Astrocyte of the cerebellum (primary cell): ENCODE measurements at regions not wholly inside any gene's neighbourhood (a gene's known extent, or its start where the extent isn't known, plus 50 kb on each side); places are given as distances from the start of the nearest gene placed in this dataset.

ENCODE experiments used
- DNase-seq: peaks from one replicate; pipeline ENCODE4 v3.0.0-alpha.2; 2011; ENCODE audit warnings: low read depth
- H3K4me3 ChIP-seq: 2 replicates; pipeline ENCODE4 v1.5.1; 2011; ENCODE audit warnings: mild to moderate bottlenecking, low read depth, low read length, moderate library complexity
- CTCF ChIP-seq: IDR thresholded peaks from 2 replicates; pipeline ENCODE4 v1.5.1; 2012; ENCODE audit warnings: low read length, low read depth, moderate library complexity, mild to moderate bottlenecking; ENCODE audit errors: missing control alignments
- in situ Hi-C: cut with HindIII; loops from 2 replicates; pipeline ENCODE4 v1.10.0; 2017; ENCODE audit warnings: low sequenced_read_pairs

GRCh38 chr11:112589155-112589554 lies 328.5 kb upstream of the PLET1 start:
- in situ Hi-C loops, result no loop called here

GRCh38 chr11:112590764-112591163 lies 330.1 kb upstream of the PLET1 start:
- no peak for DNase-seq
- in situ Hi-C loops, result loop anchor here (5.0 kb wide), 1 partner anchor 193 kb away; no protein-coding TSS in a partner anchor
- H3K4me3 ChIP-seq, result no peak overlapping the region
- TF ChIP-seq CTCF, result no peak

More at GRCh38 chr11:112589155-112589554, 328.5 kb upstream of the PLET1 start:
- DNase-seq, result no peak
- no peak overlapping the region for H3K4me3 ChIP-seq
- TF ChIP-seq CTCF, result no peak

GRCh38 chr11:112593440-112593839 lies 332.8 kb upstream of the PLET1 start:
- no peak for DNase-seq
- no peak overlapping the region for H3K4me3 ChIP-seq
- TF ChIP-seq CTCF, result no peak
- in situ Hi-C loops, result loop anchor here (5.0 kb wide), 1 partner anchor 196 kb away; no protein-coding TSS in a partner anchor

GRCh38 chr11:112596324-112596723 lies 335.7 kb upstream of the PLET1 start:
- no peak for TF ChIP-seq CTCF
- DNase-seq, result no peak
- H3K4me3 ChIP-seq, result no peak overlapping the region
- in situ Hi-C loops, result no loop called here

- H3K4me3 ChIP-seq, result no peak overlapping the region
- no peak for TF ChIP-seq CTCF
- in situ Hi-C loops, result no loop called here
- no peak for DNase-seq
Observed at GRCh38 chr11:112597286-112597790, 336.7 kb upstream of the PLET1 start.

GRCh38 chr11:112599265-112599664 lies 338.6 kb upstream of the PLET1 start:
- no peak overlapping the region for H3K4me3 ChIP-seq
- no peak for TF ChIP-seq CTCF
- in situ Hi-C loops, result no loop called here
- DNase-seq, result no peak
